Nephron (organoid): ENCODE measurements at regions not wholly inside any gene's neighbourhood (a gene's known extent, or its start where the extent isn't known, plus 50 kb on each side); places are given as distances from the start of the nearest gene placed in this dataset.
"Not testable (repeated sequence)": the region's sequence is repeated elsewhere in the genome, so short reads cannot be mapped to it uniquely, and the experiment has no call there.

Experiments
- H3K27ac Mint-ChIP-seq, 3 experiments: 2 replicates each; pipeline ENCODE4 v1.8.0; 2020; ENCODE audit warnings: mixed read lengths in 3 of 3, mild to moderate bottlenecking in 2 of 3, moderate library complexity in 1 of 3
- H3K27me3 Mint-ChIP-seq: 2 replicates; pipeline ENCODE4 v1.8.0; 2021; ENCODE audit warnings: low read depth, mild to moderate bottlenecking, moderate library complexity, mixed read lengths
- H3K36me3 Mint-ChIP-seq: 2 replicates; pipeline ENCODE4 v1.8.0; 2020; ENCODE audit warnings: low read depth, mixed read lengths
- H3K4me1 Mint-ChIP-seq: 2 replicates; pipeline ENCODE4 v1.8.0; 2020; ENCODE audit warnings: mixed read lengths
- H3K4me3 Mint-ChIP-seq, 3 experiments: 2 replicates each; pipeline ENCODE4 v1.8.0; 2020; ENCODE audit warnings: mild to moderate bottlenecking in 3 of 3, mixed read lengths in 3 of 3, moderate library complexity in 2 of 3
- H3K9me3 Mint-ChIP-seq: 2 replicates; pipeline ENCODE4 v1.8.0; 2020; ENCODE audit warnings: mixed read lengths
- TF ChIP-seq, protein P1 (sequence below), 3 experiments: fragments of 200-600 bp; sonication (generic); IDR thresholded peaks; one replicate each; pipeline ENCODE4 v1.5.0; 2021; ENCODE audit warnings: antibody characterized with exemption in 3 of 3; ENCODE audit not compliant: unreplicated experiment in 3 of 3

DNA sequence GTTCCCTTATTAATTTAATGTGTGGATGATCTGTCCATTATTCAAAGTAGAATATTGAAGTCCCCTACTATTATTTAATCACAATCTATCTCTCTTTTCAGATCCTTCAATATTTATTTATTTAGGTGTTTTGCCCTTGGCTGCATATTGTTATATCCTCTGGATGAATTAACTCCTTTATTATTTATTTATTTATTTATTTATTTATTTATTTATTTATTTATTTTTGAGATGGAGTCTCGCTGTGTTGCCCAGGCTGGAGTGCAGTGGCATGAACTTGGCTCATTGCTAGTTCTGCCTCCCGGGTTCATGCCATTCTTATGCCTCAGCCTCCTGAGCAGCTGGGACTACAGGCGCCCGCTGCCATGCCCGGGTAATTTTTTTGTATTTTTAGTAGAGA lies 776.6 kb upstream of the NXPH2 start:
- H3K4me1 Mint-ChIP-seq = no peaks in the 10 kb centered on the region
- no peak overlapping the region for H3K4me3 Mint-ChIP-seq
- H3K36me3 Mint-ChIP-seq = no peaks in the 10 kb centered on the region
- H3K9me3 Mint-ChIP-seq = no peaks in the 10 kb centered on the region
- no peaks in the 10 kb centered on the region for H3K27me3 Mint-ChIP-seq
- no peak overlapping the region for H3K27ac Mint-ChIP-seq
- TF ChIP-seq, protein P1, sequence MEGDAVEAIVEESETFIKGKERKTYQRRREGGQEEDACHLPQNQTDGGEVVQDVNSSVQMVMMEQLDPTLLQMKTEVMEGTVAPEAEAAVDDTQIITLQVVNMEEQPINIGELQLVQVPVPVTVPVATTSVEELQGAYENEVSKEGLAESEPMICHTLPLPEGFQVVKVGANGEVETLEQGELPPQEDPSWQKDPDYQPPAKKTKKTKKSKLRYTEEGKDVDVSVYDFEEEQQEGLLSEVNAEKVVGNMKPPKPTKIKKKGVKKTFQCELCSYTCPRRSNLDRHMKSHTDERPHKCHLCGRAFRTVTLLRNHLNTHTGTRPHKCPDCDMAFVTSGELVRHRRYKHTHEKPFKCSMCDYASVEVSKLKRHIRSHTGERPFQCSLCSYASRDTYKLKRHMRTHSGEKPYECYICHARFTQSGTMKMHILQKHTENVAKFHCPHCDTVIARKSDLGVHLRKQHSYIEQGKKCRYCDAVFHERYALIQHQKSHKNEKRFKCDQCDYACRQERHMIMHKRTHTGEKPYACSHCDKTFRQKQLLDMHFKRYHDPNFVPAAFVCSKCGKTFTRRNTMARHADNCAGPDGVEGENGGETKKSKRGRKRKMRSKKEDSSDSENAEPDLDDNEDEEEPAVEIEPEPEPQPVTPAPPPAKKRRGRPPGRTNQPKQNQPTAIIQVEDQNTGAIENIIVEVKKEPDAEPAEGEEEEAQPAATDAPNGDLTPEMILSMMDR (IDR thresholded peaks at IDR 0.05; ENCODE audit: unreplicated experiment in 3 of 3) = no peak

- Mint-ChIP-seq H3K27ac (no peak overlapping the region), H3K36me3 (no peaks in the 10 kb centered on the region), H3K4me1 (no peaks in the 10 kb centered on the region), H3K4me3 (no peak overlapping the region), H3K27me3 (peaks cover 4% of the 10 kb centered on the region), H3K9me3 (peaks cover 2% of the 10 kb centered on the region)
- TF ChIP-seq, protein P1 (IDR thresholded peaks at IDR 0.05; ENCODE audit: unreplicated experiment in 3 of 3) = no peak
These were observed 770.7 kb upstream of the NXPH2 start for GRCh38 chr2:139550873-139551272.

- Mint-ChIP-seq H3K27ac (no peak overlapping the region), H3K27me3 (peaks cover 4% of the 10 kb centered on the region), H3K4me3 (no peak overlapping the region), H3K9me3 (peaks cover 2% of the 10 kb centered on the region), H3K36me3 (no peaks in the 10 kb centered on the region), H3K4me1 (no peaks in the 10 kb centered on the region)
- TF ChIP-seq, protein P1 (IDR thresholded peaks at IDR 0.05; ENCODE audit: unreplicated experiment in 3 of 3) = no peak
These were observed 770.2 kb upstream of the NXPH2 start for GRCh38 chr2:139550341-139550740.

- Mint-ChIP-seq H3K4me1 (no peaks in the 10 kb centered on the region), H3K9me3 (peaks cover 8% of the 10 kb centered on the region), H3K4me3 (no peak overlapping the region), H3K27ac (no peak overlapping the region), H3K27me3 (peaks cover 4% of the 10 kb centered on the region), H3K36me3 (no peaks in the 10 kb centered on the region)
- TF ChIP-seq, protein P1 (IDR thresholded peaks at IDR 0.05; ENCODE audit: unreplicated experiment in 3 of 3) = no peak
These were observed 764.1 kb upstream of the NXPH2 start for GRCh38 chr2:139544186-139544851.

- H3K4me3 Mint-ChIP-seq, H3K27me3 Mint-ChIP-seq, H3K27ac Mint-ChIP-seq, H3K4me1 Mint-ChIP-seq, H3K36me3 Mint-ChIP-seq: not testable (repeated sequence)
- peaks cover 14% of the 10 kb centered on the region for H3K9me3 Mint-ChIP-seq
These were observed 758.3 kb upstream of the NXPH2 start for GRCh38 chr2:139538332-139539020.

DNA sequence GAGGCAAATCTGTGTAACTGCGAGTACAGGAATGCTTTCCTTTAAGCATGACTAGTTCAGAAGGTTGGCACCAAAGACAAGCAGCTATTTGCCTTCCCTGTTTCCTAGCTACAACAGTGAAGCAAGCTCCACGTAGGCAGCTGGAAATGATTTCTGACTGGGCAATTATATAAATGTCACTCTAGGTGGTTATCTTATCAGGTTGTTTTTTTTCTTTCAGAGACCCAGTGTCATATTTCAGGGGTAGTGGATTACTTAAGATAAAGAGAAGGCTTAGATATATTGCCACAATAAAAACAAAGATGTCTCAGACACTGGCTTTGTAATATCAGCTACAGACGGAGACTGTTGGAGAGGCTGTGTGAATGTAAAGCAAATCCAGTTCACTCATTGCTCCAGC lies 748.9 kb upstream of the NXPH2 start:
- Mint-ChIP-seq H3K9me3 (no peaks in the 10 kb centered on the region), H3K36me3 (no peaks in the 10 kb centered on the region), H3K27me3 (no peaks in the 10 kb centered on the region), H3K4me3 (no peak overlapping the region), H3K4me1 (peaks cover 20% of the 10 kb centered on the region), H3K27ac (peak overlapping the region in 2 of 3 experiments; percentile 34 to 57)
- TF ChIP-seq, protein P1 (IDR thresholded peaks at IDR 0.05; ENCODE audit: unreplicated experiment in 3 of 3) = no peak
